GM10248 (cell line): ENCODE measurements at regions not wholly inside any gene's neighbourhood (a gene's known extent, or its start where the extent isn't known, plus 50 kb on each side); places are given as distances from the start of the nearest gene placed in this dataset.

Experiments
- CTCF ChIA-PET: fragments of 300-600 bp; sonication (Branson Sonifier 250); formaldehyde crosslinking; extraction: SDS; loops from one replicate; lab custom pipeline; 2021; ENCODE audit warnings: antibody characterized with exemption; lab: Yijun Ruan, JAX
- POLR2A ChIA-PET: fragments of 350-650 bp; sonication (Branson Sonifier 250); formaldehyde crosslinking; extraction: SDS; loops from one replicate; lab custom pipeline; 2020; ENCODE audit warnings: antibody characterized with exemption; lab: Yijun Ruan, JAX
- DNase-seq: peaks from one replicate; pipeline ENCODE4 v3.0.0; 2012; ENCODE audit errors: extremely low spot score
- CTCF ChIP-seq: IDR thresholded peaks from 2 replicates; pipeline ENCODE4 v1.5.1; 2012; ENCODE audit warnings: mild to moderate bottlenecking, low read depth; ENCODE audit errors: extremely low read depth, missing control alignments, control extremely low read depth

- DNase-seq: no peak
- ChIA-PET POLR2A (no interaction called here), CTCF (interaction anchor here (0.9 to 2.0 kb wide), 10 partner anchors 10 to 1096 kb away, joined by 3 to 9 read pairs (median 3); partner anchors contain the start of gene C10orf143)
- no peak for TF ChIP-seq CTCF
These were observed 435.2 kb upstream of the MGMT start for GRCh38 chr10:129031844-129032150.

GRCh38 chr10:129032372-129033313 lies 434.4 kb upstream of the MGMT start:
- ChIA-PET CTCF (interaction anchor here (0.9 to 2.0 kb wide), 8 partner anchors 11 to 1095 kb away, joined by 3 to 9 read pairs (median 3); partner anchors contain the start of gene C10orf143), POLR2A (no interaction called here)
- DNase-seq: no peak
- no peak for TF ChIP-seq CTCF

GRCh38 chr10:129033340-129033739 lies 433.7 kb upstream of the MGMT start:
- no peak for DNase-seq
- no peak for TF ChIP-seq CTCF
- POLR2A ChIA-PET: no interaction called here
- CTCF ChIA-PET: interaction anchor here (1.4 to 1.9 kb wide), 4 partner anchors 9 to 13 kb away, joined by 3 to 8 read pairs (median 4); no protein-coding TSS in a partner anchor

- DNase-seq: no peak
- ChIA-PET CTCF (interaction anchor here (1.3 to 1.4 kb wide), 3 partner anchors 9 to 1094 kb away, joined by 3 to 5 read pairs (median 4); no protein-coding TSS in a partner anchor), POLR2A (no interaction called here)
- no peak for TF ChIP-seq CTCF
These were observed 433.2 kb upstream of the MGMT start for GRCh38 chr10:129033790-129034272.

- no peak for TF ChIP-seq CTCF
- POLR2A ChIA-PET: no interaction called here
- DNase-seq: no peak
- CTCF ChIA-PET: interaction anchor here (1.3 kb wide), 1 partner anchor 1092 kb away, joined by 4 read pairs; no protein-coding TSS in a partner anchor
These were observed 431.8 kb upstream of the MGMT start for GRCh38 chr10:129035052-129035827.

- no peak for DNase-seq
- no peak for TF ChIP-seq CTCF
- ChIA-PET POLR2A (no interaction called here), CTCF (no interaction called here)
These were observed 428.5 kb upstream of the MGMT start for GRCh38 chr10:129038522-129038921.
